GM13976 (cell line): ENCODE measurements at regions not wholly inside any gene's neighbourhood (a gene's known extent, or its start where the extent isn't known, plus 50 kb on each side); places are given as distances from the start of the nearest gene placed in this dataset.
A peak's percentile ranks its signal among the peaks of the same experiment; 100 is the strongest.

Experiments
- DNase-seq: peaks from one replicate; pipeline ENCODE4 v3.0.0; 2012; ENCODE audit warnings: low spot score
- CTCF ChIP-seq: IDR thresholded peaks from 2 replicates; pipeline ENCODE4 v1.5.1; 2012; ENCODE audit warnings: borderline replicate concordance, mild to moderate bottlenecking; ENCODE audit not compliant: insufficient read depth; ENCODE audit errors: extremely low read depth, missing control alignments, control extremely low read depth
- in situ Hi-C: fragments of 300-500 bp; cut with MboI; formaldehyde crosslinking; loops from one replicate; pipeline ENCODE4 v1.12.0; 2022; ENCODE audit warnings: low sequenced_read_pairs, mixed read lengths, inconsistent platforms; ENCODE audit not compliant: unreplicated experiment

GRCh38 chr21:35408401-35408800 is 359.3 kb upstream of the RUNX1 start:
- TF ChIP-seq CTCF = no peak
- DNase-seq = no peak
- in situ Hi-C loops = loop anchor here (10.0 kb wide), 1 partner anchor 524 kb away; no protein-coding TSS in a partner anchor

DNA sequence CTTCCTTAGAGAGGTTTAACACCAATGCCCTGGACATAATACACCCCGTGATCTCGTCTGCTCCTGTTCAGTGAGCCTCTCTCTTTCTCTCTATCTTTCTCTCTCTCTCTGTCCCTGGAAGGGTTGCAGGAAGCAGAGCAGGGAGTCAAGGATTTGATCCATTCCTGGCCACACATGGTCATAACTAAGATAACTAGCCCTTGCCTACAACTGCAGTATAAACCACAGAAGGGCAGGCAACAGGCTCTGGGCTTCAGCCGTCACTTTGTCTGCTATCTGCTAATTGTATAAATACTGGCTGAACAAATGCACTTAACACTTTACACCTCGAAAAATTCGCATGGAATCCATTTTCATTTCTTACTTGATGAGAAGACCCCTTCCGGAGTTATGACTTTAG is 357.5 kb upstream of the RUNX1 start:
- in situ Hi-C loops = loop anchor here (10.0 kb wide), 1 partner anchor 522 kb away; no protein-coding TSS in a partner anchor
- TF ChIP-seq CTCF = no peak
- DNase-seq = no peak

DNA sequence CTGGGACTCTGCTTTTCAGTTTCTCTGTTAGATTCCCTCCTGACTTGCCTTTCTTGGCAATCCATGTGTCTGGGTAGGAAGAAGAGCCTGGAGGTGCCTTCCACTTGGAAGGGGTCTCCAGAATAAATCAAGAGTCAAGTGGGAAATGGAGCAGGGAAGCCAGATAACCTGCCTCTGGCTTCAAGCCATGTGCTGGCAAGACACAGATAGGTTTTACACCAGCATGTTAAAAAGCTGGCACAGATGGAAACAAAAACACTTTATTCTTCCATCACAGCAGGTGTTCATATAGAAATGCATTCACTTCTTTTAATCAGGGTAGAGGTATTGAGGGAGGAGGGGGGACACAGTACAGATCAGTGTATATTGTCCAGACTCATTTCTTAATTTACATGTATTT is 356.9 kb upstream of the RUNX1 start:
- no peak for TF ChIP-seq CTCF
- in situ Hi-C loops = loop anchor here (10.0 kb wide), 1 partner anchor 521 kb away; no protein-coding TSS in a partner anchor
- DNase-seq = no peak

DNA sequence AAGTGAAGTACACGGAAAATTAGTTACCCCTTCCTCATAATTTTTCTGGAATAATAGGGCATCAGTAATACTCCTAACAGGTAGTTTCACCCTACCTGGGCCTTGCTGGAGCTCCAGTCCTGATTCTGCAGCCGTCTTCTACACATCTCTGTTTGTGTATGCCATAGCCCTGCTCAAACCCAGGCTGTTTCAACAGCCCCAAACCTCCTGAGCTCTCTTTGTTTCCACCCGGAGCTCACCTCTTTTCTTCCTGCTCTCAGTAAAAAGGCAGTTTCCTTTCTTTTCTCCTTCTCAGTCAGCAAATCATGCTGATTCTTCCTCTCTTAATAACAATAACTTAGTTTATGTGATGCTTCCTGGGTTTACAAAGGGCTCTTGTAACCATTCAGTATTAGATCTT is 355.1 kb upstream of the RUNX1 start:
- no peak for DNase-seq
- in situ Hi-C loops = loop anchor here (10.0 kb wide), 1 partner anchor 519 kb away; no protein-coding TSS in a partner anchor
- TF ChIP-seq CTCF = no peak

DNA sequence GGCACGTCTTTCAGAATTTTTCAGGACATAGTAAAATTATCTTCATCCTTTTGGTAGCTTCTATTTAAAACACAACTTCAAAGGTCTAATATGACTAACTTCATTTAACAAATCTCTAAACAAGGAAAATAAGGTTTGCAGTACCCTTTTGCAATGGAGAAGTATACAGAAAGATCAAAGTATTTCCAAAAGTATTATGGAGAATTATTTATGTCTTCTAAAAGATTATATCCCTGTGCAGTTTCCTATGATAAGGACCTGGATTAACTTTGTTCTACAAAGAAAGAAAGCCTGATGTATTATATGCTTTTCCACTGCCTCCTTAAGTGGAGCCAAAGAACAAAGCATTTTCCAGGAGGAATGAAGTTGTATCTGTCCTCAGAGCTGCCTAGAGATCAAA is 353.0 kb upstream of the RUNX1 start:
- no peak for DNase-seq
- TF ChIP-seq CTCF = no peak
- in situ Hi-C loops = loop anchor here (10.0 kb wide), 1 partner anchor 517 kb away; no protein-coding TSS in a partner anchor

DNA sequence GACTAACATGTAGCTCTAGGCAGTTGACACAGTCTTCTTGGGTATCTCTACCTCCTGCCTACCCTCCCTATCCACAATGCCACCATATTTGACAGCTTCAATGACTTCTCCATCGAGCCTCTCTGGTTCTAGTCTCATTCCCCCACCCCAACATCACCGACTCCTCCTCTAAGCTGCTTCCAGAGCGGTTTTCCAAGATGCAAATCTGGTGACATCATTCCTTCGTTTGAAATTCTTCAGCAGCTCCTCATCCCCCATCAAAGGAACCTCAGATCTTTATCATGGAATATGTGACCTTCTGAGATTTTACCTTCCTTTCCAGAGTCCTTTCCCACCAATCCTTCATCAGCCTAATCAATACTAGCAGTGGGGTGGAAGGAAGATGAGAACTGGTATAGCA is 352.4 kb upstream of the RUNX1 start:
- in situ Hi-C loops = loop anchor here (10.0 kb wide), 1 partner anchor 517 kb away; no protein-coding TSS in a partner anchor
- no peak for TF ChIP-seq CTCF
- no peak for DNase-seq

DNA sequence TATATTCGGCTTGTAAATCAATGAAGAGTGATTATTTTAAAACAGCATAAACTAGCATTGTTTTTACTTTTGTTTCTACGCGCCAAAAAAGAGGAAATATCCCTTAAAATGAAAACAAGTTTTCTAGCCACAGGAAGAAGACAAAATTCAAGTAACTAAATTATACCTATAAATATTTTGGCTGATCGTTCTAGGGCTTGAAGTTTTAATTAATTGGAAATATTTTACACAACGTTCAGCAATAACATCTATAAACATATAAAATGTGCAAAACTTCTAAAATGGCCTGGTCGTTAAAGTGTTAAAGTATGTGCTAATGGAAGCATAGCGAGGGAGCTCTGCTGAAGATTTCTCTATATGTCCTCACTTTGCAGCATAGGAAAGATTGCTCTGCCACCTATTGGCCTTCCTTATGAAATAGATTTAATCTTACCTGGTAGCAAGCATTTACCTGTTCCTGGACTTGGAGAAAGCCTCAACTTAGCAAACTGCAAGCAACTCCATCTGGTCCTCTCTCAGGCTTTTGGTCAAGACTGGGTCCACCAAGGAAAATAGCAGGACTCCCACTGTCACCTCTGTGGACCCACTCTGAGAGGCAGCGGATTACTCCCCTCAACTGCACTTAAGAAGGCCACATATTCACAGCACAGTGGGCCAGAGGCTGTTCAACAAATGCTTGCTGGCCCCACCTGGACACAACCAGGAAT is 351.3 kb upstream of the RUNX1 start:
- DNase-seq = peak; percentile 69
- in situ Hi-C loops = loop anchor here (10.0 kb wide), 1 partner anchor 516 kb away; no protein-coding TSS in a partner anchor
- TF ChIP-seq CTCF = peak; percentile 55
